Esophagus squamous epithelium (tissue), 5 donors: ENCODE measurements at regions not wholly inside any gene's neighbourhood (a gene's known extent, or its start where the extent isn't known, plus 50 kb on each side); places are given as distances from the start of the nearest gene placed in this dataset.

Experiments
- DNase-seq: peaks from one replicate; lab custom pipeline; 2025; lab: John Stamatoyannopoulos, UW
- H3K27ac ChIP-seq, 4 donors: fragments of 200-600 bp; sonication (generic); one replicate each; pipeline ENCODE4 v1.5.1; 2016 to 2019; ENCODE audit warnings: mild to moderate bottlenecking in 1 of 4
- H3K27me3 ChIP-seq, 4 donors: fragments of 200-600 bp; sonication (generic); 1 replicate in 3 of 4; 2 replicates in 1 of 4; pipeline versions ENCODE4 v1.5.1 to v1.6.0; 2017 to 2021; ENCODE audit warnings: antibody characterized with exemption in 1 of 4
- H3K36me3 ChIP-seq, 3 donors: fragments of 200-600 bp; sonication (generic); one replicate each; pipeline ENCODE4 v1.5.1; 2016 to 2019
- H3K4me1 ChIP-seq, 3 donors: fragments of 200-600 bp; sonication (generic); one replicate each; pipeline ENCODE4 v1.5.1; 2017 to 2019
- H3K4me3 ChIP-seq, 4 donors: fragments of 200-600 bp; sonication (generic); 1 replicate in 3 of 4; 2 replicates in 1 of 4; pipeline ENCODE4 v1.5.1; 2016 to 2019; ENCODE audit warnings: mild to moderate bottlenecking in 2 of 4, moderate library complexity in 1 of 4
- H3K9me3 ChIP-seq, 3 donors: fragments of 200-600 bp; sonication (generic); one replicate each; pipeline ENCODE4 v1.5.1; 2016 to 2019
- CTCF ChIP-seq, 6 experiments: fragments of 450-650 bp in 4 of 6; fragments of 200-600 bp in 2 of 6; sonication (generic) in 2 of 6; IDR thresholded peaks; one replicate each; pipeline ENCODE4 v1.5.1; 2016 to 2019; ENCODE audit warnings: antibody characterized with exemption in 6 of 6, mild to moderate bottlenecking in 4 of 6, moderate library complexity in 4 of 6
- POLR2A ChIP-seq, 4 donors: fragments of 450-650 bp; IDR thresholded peaks; one replicate each; pipeline ENCODE4 v1.6.1; 2017; ENCODE audit warnings: antibody characterized with exemption in 4 of 4, mild to moderate bottlenecking in 4 of 4, moderate library complexity in 3 of 4
- WGBS, 2 donors: methylation state at CpG; one replicate each; pipeline ENCODE4 v1.1.5; 2018; 5-methylcytosine and 5-hydroxymethylcytosine counted together
- intact Hi-C: fragments of 100-400 bp; cut with DNase I; formaldehyde crosslinking; loops from one replicate; pipeline ENCODE4 v1.15.0; 2022
- donor health status: DM: yes; HTN: yes; CAD: no.

- Histone ChIP-seq H3K36me3 (no peaks in the 10 kb centered on the region), H3K27me3 (peaks cover 0 to 3% (median 0%) of the 10 kb centered on the region in 4 donors), H3K4me1 (peaks cover 0 to 9% (median 0%) of the 10 kb centered on the region in 3 donors), H3K9me3 (no peaks in the 10 kb centered on the region), H3K27ac (no peak overlapping the region), H3K4me3 (no peak overlapping the region)
- WGBS, 2 donors = 73 to 87% methylated on average over 5 of the region's 5 CpGs
- DNase-seq = no peak
- intact Hi-C loops = no loop called here
- TF ChIP-seq POLR2A (IDR thresholded peaks at IDR 0.05) (no peak), CTCF (IDR thresholded peaks at IDR 0.05) (no peak)
Measured at GRCh38 chr14:65237023-65237814, 134.9 kb upstream of the MAX start.

- Histone ChIP-seq H3K4me1 (peaks cover 0 to 9% (median 0%) of the 10 kb centered on the region in 3 donors), H3K27ac (no peak overlapping the region), H3K36me3 (no peaks in the 10 kb centered on the region), H3K9me3 (no peaks in the 10 kb centered on the region), H3K4me3 (no peak overlapping the region), H3K27me3 (peaks cover 0 to 3% (median 0%) of the 10 kb centered on the region in 4 donors)
- DNase-seq = no peak
- intact Hi-C loops = no loop called here
- TF ChIP-seq POLR2A (IDR thresholded peaks at IDR 0.05) = no peak
- no peak for TF ChIP-seq CTCF (IDR thresholded peaks at IDR 0.05)
- WGBS, 2 donors = 84 to 96% methylated on average over 5 of the region's 6 CpGs
Measured at GRCh38 chr14:65237941-65238340, 135.6 kb upstream of the MAX start.

GRCh38 chr14:65238456-65238855 is 136.1 kb upstream of the MAX start:
- peaks cover 0 to 9% (median 0%) of the 10 kb centered on the region in 3 donors for H3K4me1 ChIP-seq
- WGBS, 2 donors = 80 to 86% methylated on average over 6 of the region's 6 CpGs
- no peaks in the 10 kb centered on the region for H3K9me3 ChIP-seq
- intact Hi-C loops = no loop called here
- no peaks in the 10 kb centered on the region for H3K36me3 ChIP-seq
- no peak for DNase-seq
- H3K4me3 ChIP-seq = no peak overlapping the region
- TF ChIP-seq CTCF (IDR thresholded peaks at IDR 0.05) (no peak), POLR2A (IDR thresholded peaks at IDR 0.05) (no peak)
- peaks cover 0 to 3% (median 0%) of the 10 kb centered on the region in 4 donors for H3K27me3 ChIP-seq
- H3K27ac ChIP-seq = no peak overlapping the region

GRCh38 chr14:65239143-65239937 is 137.0 kb upstream of the MAX start:
- peaks cover 0 to 9% (median 0%) of the 10 kb centered on the region in 3 donors for H3K4me1 ChIP-seq
- intact Hi-C loops = no loop called here
- no peak overlapping the region for H3K27ac ChIP-seq
- DNase-seq = no peak
- TF ChIP-seq POLR2A (IDR thresholded peaks at IDR 0.05) (no peak), CTCF (IDR thresholded peaks at IDR 0.05) (no peak)
- no peaks in the 10 kb centered on the region for H3K9me3 ChIP-seq
- H3K4me3 ChIP-seq = no peak overlapping the region
- H3K27me3 ChIP-seq = peaks cover 0 to 3% (median 0%) of the 10 kb centered on the region in 4 donors
- H3K36me3 ChIP-seq = no peaks in the 10 kb centered on the region
- WGBS, 2 donors = 81 to 85% methylated on average over 3 to 9 of the region's 10 CpGs

GRCh38 chr14:65239938-65240296 is 137.6 kb upstream of the MAX start:
- H3K4me1 ChIP-seq = peaks cover 0 to 9% (median 0%) of the 10 kb centered on the region in 3 donors
- no peak for DNase-seq
- no peaks in the 10 kb centered on the region for H3K9me3 ChIP-seq
- H3K4me3 ChIP-seq = no peak overlapping the region
- intact Hi-C loops = no loop called here
- no peak overlapping the region for H3K27ac ChIP-seq
- 80 to 83% methylated on average over 1 of the region's 1 CpG for WGBS, 2 donors
- TF ChIP-seq POLR2A (IDR thresholded peaks at IDR 0.05) (no peak), CTCF (IDR thresholded peaks at IDR 0.05) (no peak)
- no peaks in the 10 kb centered on the region for H3K36me3 ChIP-seq
- H3K27me3 ChIP-seq = peaks cover 0 to 3% (median 0%) of the 10 kb centered on the region in 4 donors
